Endodermal cell (in vitro differentiated cells): ENCODE measurements at regions not wholly inside any gene's neighbourhood (a gene's known extent, or its start where the extent isn't known, plus 50 kb on each side); places are given as distances from the start of the nearest gene placed in this dataset.

Experiments
- DNase-seq: peaks from one replicate; pipeline ENCODE4 v3.0.0-alpha.2; 2017
- H3K27ac ChIP-seq: 2 replicates; pipeline ENCODE4 v1.5.1; 2013; ENCODE audit warnings: mild to moderate bottlenecking, low read depth, low read length, moderate library complexity
- H3K27me3 ChIP-seq: 2 replicates; pipeline ENCODE4 v1.6.1; 2013; ENCODE audit warnings: mild to moderate bottlenecking, low read length, moderate library complexity; ENCODE audit not compliant: insufficient read depth, control insufficient read depth, poor library complexity, severe bottlenecking
- H3K36me3 ChIP-seq: 2 replicates; pipeline ENCODE4 v1.7.0; 2013; ENCODE audit warnings: mild to moderate bottlenecking, low read length, moderate library complexity; ENCODE audit not compliant: control insufficient read depth, insufficient read depth
- H3K4me1 ChIP-seq: one replicate; pipeline ENCODE4 v1.7.0; 2013; ENCODE audit warnings: low read length; ENCODE audit not compliant: control insufficient read depth, insufficient read depth
- H3K4me3 ChIP-seq: 2 replicates; pipeline ENCODE4 v1.5.1; 2013; ENCODE audit warnings: mild to moderate bottlenecking, low read length, moderate library complexity
- H3K9ac ChIP-seq: 2 replicates; pipeline ENCODE4 v1.6.1; 2013; ENCODE audit warnings: mild to moderate bottlenecking, low read length, moderate library complexity; ENCODE audit not compliant: poor library complexity, severe bottlenecking; ENCODE audit errors: extremely low read depth
- H3K9me3 ChIP-seq: 2 replicates; pipeline ENCODE4 v1.6.1; 2013; ENCODE audit warnings: mild to moderate bottlenecking, low read length, moderate library complexity; ENCODE audit not compliant: control insufficient read depth
- H3K27ac Mint-ChIP-seq: 2 replicates; pipeline ENCODE4 v1.8.0; 2020; ENCODE audit warnings: mixed read lengths
- H3K27me3 Mint-ChIP-seq: 2 replicates; pipeline ENCODE4 v1.8.0; 2021; ENCODE audit warnings: mild to moderate bottlenecking, mixed read lengths; ENCODE audit not compliant: insufficient read depth
- H3K36me3 Mint-ChIP-seq: 2 replicates; pipeline ENCODE4 v1.8.0; 2020; ENCODE audit warnings: low read depth, mixed read lengths
- H3K4me1 Mint-ChIP-seq: 2 replicates; pipeline ENCODE4 v1.8.0; 2020; ENCODE audit warnings: mixed read lengths
- H3K4me3 Mint-ChIP-seq: 2 replicates; pipeline ENCODE4 v1.8.0; 2020; ENCODE audit warnings: mild to moderate bottlenecking, moderate library complexity, mixed read lengths
- H3K9me3 Mint-ChIP-seq: 2 replicates; pipeline ENCODE4 v1.8.0; 2020; ENCODE audit warnings: mild to moderate bottlenecking, mixed read lengths
- CTCF ChIP-seq: fragments of 200-600 bp; sonication (generic); conservative IDR thresholded peaks from 2 replicates; pipeline ENCODE4 v1.5.0; 2021; ENCODE audit warnings: antibody characterized with exemption, mild to moderate bottlenecking
- WGBS, 2 experiments: methylation state at CpG; one replicate each; pipeline versions ENCODE4 v1.1.5 to v1.1.7; 2013; ENCODE audit warnings: missing lambda C conversion rate in 2 of 2, mixed read lengths in 1 of 2; ENCODE audit not compliant: insufficient coverage in 1 of 2, insufficient read length in 1 of 2; 5-methylcytosine and 5-hydroxymethylcytosine counted together

DNA sequence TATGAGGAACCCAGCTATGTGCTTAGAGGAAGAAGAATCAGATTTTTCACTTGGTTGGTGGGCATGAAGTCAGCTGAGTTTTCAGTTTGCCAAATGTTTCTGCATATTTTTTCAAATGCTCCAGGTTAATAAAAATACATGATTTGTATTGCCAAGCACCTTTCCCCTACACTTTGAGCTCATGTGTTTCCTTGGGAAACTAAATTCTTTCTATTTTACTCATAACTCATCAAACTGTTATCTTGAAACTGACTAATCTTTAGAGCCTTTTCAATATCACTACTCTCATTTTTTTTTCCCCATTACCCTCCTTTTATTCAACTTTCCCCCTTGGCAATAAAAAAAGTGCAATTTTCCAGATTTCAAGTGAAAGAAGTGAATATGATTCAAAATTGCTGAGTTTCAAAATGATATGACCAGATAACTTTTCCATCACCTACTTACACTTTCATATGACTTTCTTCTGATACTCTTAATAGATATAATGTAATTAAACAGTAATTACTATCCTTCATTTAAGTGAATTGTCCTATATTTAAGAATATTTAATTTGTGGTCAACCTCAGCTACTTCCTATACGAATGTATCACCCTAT, 91.9 kb upstream of the SOX6 start:
- no peaks in the 10 kb centered on the region for H3K4me1 Mint-ChIP-seq
- no peak overlapping the region for H3K4me3 Mint-ChIP-seq
- Histone ChIP-seq H3K27ac (no peak overlapping the region), H3K36me3 (no peaks in the 10 kb centered on the region), H3K27me3 (peaks cover 6% of the 10 kb centered on the region), H3K9me3 (no peaks in the 10 kb centered on the region), H3K9ac (no peak overlapping the region), H3K4me1 (no peaks in the 10 kb centered on the region), H3K4me3 (no peak overlapping the region)
- DNase-seq: no peak
- peaks cover 8% of the 10 kb centered on the region for H3K27me3 Mint-ChIP-seq
- no peaks in the 10 kb centered on the region for H3K36me3 Mint-ChIP-seq
- no peak overlapping the region for H3K27ac Mint-ChIP-seq
- H3K9me3 Mint-ChIP-seq: no peaks in the 10 kb centered on the region
- TF ChIP-seq CTCF: no peak
- WGBS, 2 experiments: 100% methylated on average over 1 of the region's 1 CpG; no CpG with 5 or more reads in 1 of the 2 experiments

GRCh38 chr11:16441461-16441860, 85.1 kb upstream of the SOX6 start:
- H3K9me3 Mint-ChIP-seq: no peaks in the 10 kb centered on the region
- peaks cover 9% of the 10 kb centered on the region for H3K27me3 Mint-ChIP-seq
- H3K4me1 Mint-ChIP-seq: no peaks in the 10 kb centered on the region
- Histone ChIP-seq H3K27ac (no peak overlapping the region), H3K4me3 (no peak overlapping the region), H3K36me3 (no peaks in the 10 kb centered on the region), H3K9me3 (no peaks in the 10 kb centered on the region), H3K4me1 (no peaks in the 10 kb centered on the region), H3K9ac (no peak overlapping the region), H3K27me3 (no peaks in the 10 kb centered on the region)
- no peak overlapping the region for H3K27ac Mint-ChIP-seq
- no peaks in the 10 kb centered on the region for H3K36me3 Mint-ChIP-seq
- no peak for DNase-seq
- WGBS, 2 experiments: 100% methylated on average over 2 of the region's 3 CpGs
- H3K4me3 Mint-ChIP-seq: no peak overlapping the region
- TF ChIP-seq CTCF: no peak

DNA sequence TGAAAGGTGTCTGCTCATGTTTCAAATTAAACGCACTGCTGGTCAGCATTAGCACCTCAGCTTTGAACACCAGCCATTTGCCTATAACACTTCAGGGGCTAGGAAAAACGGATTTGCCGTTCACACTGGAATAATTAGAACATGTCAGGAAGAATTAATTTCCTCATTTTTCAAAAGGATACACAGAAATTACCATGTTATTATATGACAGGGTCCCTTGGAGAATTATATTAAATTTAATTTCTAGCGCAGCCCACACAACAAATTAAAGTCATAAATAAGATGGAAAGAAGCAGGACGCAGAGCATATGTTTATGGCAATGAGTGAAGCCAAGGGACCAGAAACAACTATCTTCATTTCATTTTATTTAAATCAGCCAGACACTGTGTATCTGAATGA, 83.8 kb upstream of the SOX6 start:
- H3K27ac ChIP-seq: no peak overlapping the region
- H3K4me3 ChIP-seq: no peak overlapping the region
- 91 to 100% methylated on average over 1 to 5 of the region's 5 CpGs for WGBS, 2 experiments
- no peak for DNase-seq
- no peaks in the 10 kb centered on the region for H3K27me3 ChIP-seq
- no peak for TF ChIP-seq CTCF
- no peak overlapping the region for H3K9ac ChIP-seq
- Mint-ChIP-seq H3K36me3 (no peaks in the 10 kb centered on the region), H3K27ac (no peak overlapping the region), H3K27me3 (peaks cover 5% of the 10 kb centered on the region), H3K4me3 (no peak overlapping the region), H3K4me1 (no peaks in the 10 kb centered on the region), H3K9me3 (no peaks in the 10 kb centered on the region)
- H3K36me3 ChIP-seq: no peaks in the 10 kb centered on the region
- H3K9me3 ChIP-seq: no peaks in the 10 kb centered on the region
- no peaks in the 10 kb centered on the region for H3K4me1 ChIP-seq
